ENCODE measurements at regions not wholly inside any gene's neighbourhood (a gene's known extent, or its start where the extent isn't known, plus 50 kb on each side); places are given as distances from the start of the nearest gene placed in this dataset.

DNA sequence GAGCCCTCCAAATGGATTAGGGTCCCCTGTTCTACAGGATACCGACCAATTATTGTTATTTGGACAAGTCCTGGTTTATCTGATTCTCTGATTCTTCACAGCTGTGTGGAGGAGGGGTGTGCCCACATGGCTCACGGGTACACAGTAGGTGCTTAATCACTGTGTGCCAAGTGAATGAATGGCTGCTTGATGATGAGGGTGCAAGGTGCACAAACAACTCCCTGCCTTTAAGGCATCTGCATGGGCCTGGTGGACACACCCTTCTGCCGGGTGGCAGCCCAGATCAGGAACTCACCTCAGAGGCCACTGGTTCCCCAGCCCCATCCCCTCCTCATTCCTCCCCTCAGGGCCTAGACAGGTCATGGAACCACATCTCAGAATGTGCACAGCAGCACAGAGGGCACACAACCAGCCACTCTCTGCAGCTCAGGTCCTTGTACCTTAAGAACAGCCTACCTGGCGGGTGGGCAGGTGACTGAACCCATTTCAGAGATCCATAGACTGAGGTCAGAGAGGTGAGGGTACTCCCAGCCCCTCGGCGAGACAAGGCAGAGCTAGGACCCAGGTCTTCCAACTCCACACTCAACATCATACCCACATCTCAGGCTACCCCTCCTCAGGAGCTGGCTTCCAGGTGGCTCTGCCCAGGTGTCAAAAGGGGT is 50.3 kb downstream of the SHANK2 start:
- no peak for DNase-seq

DNA sequence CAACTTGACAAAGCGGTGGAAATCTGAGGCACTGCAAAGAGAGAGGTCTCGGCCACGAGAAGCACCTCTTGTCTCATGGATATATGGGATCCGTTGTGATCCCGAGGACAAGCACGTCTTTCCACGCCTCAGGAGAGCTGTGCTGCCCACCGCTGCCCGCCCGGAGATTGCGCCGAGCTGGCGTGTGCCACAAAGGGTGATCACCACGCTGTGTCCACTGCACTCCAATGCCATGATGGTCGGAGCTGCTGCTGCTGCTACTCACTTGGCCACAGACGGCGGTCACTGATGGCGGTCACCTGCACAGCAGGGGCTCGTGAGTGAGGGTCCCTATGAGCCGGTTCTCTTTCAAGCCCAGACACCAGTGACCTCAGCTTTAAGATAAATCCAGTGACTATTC is 51.1 kb downstream of the SHANK2 start:
- DNase-seq = no peak

DNA sequence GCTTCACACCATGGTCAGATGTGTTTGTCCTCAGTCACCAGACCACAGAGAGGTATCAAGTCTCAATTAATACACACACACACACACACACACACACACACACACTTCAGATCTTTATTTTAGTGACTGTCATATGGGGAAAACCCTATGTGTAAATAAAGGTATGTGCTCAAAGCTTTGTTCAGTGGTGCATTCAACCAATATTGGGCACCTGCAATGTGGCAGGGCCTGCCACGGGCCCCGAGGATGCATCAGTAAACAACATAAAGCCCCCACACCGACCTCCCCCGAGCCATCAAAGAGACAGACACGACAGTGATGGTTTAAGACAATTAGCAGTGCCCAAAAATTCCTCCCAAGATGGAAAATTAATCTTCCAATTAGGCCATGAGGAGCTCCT is 51.6 kb downstream of the SHANK2 start:
- no peak for DNase-seq

DNA sequence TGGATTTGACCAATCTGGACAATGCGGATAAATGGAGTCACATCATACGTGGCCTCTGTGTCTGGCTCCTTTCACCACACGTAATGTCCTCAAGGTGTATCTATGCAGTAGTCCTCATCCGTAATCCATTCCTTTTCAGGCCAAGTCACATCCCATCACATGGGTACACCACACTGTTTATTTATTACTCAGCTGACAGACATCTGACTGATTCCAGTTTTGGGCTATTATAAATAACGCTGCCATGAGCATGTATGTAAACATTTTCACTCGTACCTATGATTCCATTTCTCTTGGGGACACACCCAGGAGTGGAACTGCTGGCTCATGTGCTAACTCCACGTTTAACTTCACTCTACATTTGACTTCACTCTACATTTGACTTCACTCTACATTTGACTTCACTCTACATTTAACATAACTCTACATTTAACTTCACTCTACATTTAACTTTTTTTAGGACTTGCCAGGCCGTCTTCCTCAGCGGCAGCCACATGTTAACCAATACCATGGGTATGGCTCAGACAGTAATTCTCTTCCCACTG is 52.1 kb downstream of the SHANK2 start:
- no peak for DNase-seq

DNA sequence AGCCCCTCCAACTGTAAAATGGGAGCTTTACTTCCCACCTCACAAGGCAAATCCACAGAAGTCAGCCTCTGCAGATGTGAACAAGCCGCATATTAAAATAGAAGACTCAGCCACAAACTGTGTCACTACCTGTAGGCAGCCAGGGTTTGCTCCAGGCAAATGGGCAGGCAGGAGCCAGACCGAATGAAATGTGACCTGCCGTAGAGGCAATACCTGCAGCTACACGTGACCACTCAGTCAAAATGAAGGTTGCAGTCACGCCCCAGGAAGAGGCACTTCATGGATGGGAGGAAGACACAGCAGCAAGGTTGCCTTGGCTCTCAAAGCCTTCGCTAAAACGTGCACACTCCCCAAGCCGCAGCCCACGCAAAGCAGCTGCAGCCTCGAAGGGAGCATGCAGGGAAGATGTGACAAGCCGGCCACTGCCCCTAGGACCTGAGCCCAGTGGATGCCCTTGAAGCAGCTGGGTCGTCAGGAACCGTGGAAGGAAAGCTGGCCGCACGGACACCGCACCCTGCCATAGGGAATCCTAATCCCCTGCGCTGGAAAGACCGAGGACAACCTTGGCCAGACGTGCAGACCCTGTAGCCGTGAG is 53.1 kb downstream of the SHANK2 start:
- DNase-seq = no peak

DNA sequence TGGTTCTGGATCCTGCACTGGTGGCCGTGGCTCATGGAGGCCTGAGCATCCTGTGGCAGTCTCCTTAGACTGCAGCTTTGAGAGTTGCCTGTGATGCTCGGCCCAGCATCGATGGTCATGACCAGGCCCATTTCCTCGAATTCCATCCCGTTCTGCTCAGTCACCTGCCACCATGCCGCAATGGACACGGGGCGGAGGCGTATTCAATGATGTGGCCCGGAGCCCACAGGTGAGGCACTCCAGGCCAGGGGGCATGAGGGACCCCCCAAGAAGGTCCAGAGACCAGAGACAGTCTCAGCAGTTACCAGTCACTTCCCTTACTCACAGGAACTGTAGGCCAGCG is 53.6 kb downstream of the SHANK2 start:
- no peak for DNase-seq

DNA sequence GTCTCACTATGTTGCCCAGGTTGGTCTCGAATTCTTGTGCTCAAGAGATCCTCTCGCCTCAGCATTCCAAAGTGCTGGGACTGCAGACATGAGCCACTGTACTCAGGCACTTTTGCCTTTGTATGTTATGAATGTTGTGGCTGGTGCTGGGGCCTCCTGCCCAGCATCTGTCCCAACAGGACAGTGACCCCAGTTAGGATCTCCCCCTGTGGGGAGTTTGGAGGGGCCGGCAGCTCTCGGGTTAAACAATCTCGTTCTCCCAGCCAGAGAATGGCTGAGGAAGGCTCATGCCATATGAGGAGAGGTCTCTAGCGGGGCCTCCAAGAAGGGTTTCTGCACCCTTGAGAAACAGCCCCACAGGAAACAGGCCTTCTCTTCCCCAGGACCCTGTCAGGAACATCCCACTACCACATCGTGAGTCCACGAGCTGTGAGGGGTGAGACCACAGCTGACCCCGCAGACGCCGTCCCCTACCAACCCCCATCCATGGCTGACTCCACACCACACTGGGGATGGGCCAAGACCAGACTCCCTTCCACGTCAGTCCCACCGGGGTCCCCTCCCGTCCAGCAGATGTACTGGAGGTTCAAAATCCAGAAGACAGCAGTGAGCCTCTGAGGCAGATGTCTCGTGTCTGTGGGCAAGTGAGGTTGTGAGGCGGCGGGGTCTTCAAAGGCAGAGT is 54.1 kb downstream of the SHANK2 start:
- no peak for DNase-seq

DNA sequence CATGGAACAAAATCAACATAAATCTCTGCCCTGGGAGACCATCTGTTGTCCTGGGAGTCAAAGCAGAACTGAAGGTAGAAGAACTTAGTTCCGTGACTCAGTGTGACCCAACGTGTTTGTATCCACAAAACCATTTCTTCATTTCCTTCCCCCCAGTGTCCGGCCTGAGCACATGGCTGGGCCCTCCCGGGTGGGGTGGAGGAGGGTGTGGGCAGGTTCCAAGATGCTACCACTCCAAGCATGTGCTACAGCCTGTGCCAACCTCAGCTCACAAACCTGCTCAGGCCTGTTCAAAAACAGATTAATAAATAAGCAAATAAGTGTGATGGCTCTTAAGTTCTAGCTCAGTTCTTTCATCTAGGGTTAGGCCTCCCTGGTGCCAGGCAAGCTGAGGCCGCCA is 55.3 kb downstream of the SHANK2 start:
- DNase-seq = no peak

DNA sequence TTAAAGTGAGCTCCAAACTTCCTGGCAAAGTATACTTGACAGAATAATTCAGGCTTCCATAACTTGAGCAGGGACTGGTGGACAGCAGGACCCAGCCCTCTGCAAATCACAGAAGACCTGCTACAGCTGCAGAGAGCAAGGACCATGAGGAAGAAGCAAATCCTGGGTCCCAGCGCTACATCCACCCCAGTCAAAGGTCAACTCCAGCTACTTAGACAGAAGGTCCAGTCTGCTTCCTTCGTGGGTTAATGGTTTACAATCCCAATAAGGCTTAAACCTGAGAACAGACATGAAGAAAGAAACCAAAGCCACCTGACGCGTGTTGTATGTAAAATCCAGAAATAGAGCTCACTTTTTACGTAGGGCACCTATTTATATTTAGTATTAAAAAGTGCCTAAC is 57.7 kb downstream of the SHANK2 start:
- DNase-seq = no peak

DNA sequence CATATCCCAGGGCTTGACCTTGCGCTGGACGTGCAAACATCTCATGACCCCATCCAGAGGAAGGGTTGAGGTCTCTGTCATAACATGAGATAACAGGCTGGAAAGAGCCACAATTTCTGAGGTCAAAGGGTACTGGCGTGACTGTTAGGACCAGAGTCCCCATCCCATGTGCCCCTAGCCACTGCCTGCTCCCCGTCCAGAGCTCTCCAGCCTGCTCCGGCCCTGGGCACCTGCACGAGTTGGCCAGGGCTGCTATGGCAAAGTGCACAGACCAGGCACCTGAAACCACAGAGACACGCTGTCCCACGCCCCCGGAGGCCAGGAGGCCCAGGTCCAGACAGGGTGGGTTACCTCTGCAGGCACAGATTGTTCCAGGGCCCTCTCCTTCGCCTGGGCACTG is 58.9 kb downstream of the SHANK2 start:
- no peak for DNase-seq

DNA sequence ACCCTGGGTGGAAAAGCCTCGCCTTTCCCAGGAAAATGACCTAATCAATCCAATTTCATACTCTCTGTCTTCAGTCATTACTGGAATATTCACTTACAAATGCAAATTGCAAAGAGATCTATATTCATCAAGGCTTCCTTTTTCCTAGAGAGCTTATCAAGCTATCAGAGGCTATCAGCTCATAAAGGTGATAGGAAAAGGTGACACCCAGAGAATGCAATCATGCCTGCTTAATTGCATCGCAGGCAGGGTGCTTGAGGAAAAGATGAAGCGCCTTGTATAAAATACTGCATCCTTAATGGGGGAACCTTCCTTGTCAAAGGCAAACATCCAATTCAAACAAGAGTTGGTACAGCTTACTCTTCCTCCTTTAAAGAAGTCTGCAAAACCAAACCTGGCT is 59.7 kb downstream of the SHANK2 start:
- DNase-seq = no peak

DNA sequence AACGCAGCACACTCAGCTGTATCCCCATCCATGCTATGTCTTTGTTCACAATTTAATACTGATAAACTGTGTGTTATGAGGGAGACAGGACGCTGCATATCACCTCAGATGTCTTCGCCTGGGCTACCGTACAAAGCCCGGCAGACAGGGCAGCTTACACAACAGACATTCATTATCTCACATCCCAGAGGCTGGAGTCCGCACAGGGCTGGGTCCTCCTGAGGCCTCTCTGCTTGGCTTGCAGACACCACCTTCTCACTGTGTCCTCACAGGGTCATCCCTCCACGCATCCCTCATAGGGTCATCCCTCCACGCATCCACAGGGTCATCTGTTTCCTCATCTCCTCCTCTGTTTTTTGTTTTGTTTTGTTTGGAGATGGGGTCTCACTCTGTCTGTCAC is 61.2 kb downstream of the SHANK2 start:
- DNase-seq = no peak

DNA sequence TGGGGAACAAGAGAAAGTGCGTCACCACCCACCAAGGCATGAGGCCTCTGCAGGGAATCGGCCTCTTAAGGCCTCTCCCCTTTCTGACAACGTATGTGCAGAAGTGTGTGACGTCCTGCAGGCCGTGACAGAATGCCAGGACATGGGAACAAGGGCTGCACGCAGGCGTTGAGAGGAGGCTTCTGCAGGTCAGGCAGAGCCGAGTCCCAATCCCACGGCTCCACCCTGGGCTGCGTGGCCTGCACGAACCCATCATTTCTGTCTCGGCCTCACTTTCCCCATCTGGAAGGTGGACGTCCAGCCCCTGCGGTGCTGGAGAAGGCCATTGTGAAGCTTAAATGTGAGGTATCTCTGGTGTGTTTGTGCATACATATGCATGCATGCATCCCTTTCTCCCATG is 61.8 kb downstream of the SHANK2 start:
- no peak for DNase-seq

DNA sequence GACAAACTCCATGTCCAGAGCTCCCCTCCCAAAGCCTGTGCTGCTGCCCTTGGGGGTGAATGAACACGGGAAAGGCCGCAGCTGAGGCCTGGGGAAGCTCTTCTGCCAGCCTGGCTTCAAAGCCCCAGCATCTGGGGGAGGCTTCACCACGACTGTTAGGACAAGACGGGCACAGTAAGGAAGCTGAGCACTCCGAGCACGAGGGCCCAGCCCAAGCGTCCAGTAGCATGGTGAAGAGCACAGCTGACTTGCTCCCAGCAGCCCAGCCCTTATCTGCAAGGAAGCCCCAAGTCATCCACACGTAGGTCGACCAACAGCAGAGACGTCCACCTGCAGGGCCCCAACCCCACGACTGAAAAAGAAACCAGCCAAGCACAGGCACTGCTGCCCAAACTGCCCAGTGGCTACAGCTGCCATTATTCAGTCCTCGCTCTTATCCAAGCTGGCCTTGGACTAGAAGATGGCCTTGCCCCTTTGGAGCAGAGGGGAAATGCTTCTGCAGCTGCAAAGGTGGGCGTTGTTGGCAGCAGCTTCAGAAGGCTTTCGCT is 62.5 kb downstream of the SHANK2 start:
- DNase-seq = no peak

DNA sequence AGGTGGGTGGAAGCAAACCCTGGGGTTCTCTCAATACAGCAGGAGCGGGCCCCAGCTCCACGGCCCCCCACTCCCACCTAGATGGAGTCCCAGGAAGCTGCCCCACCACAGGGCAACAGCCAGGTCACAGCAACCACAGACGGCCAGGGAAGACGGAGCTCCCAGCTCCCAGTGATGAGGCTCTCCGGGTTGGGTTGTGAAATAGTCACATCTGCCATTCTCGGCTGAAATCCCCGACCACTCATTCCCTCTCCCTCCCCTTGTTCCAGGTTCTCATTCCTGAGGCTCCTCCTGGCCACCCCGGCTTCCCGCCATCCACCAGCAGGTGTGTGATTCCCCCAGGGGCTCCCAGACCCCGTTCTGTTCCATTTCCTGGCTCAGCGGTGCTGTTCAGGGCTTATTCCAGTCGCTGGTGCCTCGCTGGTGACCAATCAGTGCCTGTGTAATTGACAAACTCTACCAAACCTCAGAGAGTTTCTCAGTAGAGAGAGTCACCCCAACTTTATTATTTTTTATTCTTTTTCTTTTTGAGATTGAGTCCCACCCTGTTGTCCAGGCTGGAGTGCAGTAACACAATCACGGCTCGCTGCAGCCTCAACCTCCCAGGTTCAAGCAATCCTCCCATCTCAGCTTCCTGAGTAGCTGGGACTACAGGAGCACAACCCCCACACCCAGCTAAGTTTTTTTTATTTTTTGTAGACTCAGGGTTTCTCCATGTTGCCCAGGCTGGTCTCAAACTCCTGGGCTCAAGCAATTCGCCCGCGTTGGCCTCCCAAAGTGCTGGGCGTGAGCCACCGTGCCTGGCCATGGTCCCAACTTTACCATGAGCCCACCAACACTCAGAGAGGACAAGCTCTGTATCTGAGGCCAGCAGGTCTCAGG is 63.2 kb downstream of the SHANK2 start:
- DNase-seq = no peak

DNA sequence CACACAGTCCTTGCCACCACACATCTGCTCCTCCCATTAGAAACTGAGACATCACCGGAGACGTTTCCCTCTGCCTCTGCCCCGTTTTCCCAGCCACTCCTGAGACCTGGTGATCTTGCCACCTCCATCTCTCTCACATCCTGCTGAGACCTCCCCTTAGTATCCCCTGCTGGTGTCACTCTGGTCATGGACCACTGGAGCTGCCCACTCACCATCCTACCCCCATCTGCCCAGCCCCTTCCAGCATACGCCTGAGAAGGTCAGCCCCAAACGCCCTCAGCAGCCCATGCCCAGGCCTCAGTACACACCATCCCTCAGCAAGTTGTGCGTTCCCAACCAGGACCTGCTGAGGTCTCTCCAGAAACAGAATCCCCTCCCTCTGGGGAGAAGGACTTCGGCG is 64.3 kb downstream of the SHANK2 start:
- no peak for DNase-seq

DNA sequence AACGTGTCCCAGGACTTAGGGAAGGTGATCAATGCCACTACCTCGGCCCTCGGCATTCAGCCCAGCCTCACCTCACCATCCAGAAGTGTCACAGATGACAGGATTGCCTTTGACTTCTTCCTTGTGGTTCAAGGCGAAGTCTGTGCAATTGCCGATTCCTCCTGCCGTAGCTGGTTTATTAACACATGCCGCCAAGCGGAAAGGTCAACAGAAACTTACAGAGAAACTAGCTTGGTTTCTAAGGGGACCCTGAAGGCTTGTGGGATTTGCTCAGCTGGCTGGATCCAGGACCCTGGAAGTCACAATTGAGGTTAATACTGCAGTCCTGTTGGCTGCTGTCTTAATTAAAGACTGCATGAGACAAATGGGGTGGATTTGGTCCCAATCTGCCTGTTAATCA is 65.6 kb downstream of the SHANK2 start:
- no peak for DNase-seq

DNA sequence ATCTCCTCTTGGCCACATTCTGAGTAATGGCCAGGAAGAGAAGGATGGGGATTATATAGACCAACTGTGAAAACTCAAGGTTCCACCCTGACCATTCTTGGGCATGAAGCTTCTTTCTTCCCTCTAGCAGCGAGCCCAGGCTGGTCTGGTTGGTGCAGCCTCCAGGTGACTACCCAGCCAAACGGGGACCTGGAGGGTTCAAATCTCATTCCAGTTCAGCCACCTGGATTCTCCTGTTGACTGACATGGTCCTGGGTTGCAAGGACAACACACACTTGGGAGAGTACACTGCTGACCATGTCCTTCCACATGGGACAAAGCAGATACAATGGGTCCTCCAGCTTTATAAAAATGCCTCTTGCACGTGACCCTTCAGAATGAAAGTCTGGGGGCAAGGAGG is 67.0 kb downstream of the SHANK2 start:
- DNase-seq = no peak

DNA sequence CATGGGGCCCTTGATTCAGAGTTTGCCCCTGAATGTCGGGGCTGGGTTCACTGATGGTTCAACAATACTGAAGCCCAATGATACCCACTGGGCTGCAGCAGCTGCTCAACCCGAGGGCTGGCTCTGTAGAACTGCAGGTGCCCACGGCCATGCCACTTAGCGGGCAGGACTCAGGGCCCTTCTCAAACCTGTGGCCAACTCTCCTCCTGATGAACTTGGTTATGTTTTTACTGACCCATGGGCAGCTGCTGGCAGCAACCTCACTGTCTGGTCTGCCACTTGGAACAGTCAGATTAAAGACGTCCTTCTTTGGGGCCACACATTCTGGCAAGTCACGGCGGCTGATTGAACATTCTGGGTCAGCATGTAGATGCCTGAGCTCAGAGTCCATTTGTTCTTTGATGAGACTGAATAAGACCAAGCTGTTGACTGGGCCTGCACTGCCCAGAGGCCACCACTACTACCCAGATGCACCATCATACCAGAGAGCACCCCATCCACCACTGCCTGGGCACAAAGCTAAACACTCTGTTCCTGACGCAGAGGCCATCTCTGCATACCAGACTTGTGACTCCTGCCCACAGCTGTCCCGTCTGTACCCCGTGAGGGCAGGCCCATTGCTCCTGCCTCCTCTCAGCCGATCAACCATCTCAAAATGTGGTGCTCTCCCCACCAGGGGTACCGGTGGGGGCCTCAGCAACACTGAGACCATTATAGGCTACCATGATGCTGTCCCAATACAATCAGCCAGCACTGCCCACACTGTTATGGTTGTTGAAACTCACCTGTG is 67.8 kb downstream of the SHANK2 start:
- DNase-seq = no peak

DNA sequence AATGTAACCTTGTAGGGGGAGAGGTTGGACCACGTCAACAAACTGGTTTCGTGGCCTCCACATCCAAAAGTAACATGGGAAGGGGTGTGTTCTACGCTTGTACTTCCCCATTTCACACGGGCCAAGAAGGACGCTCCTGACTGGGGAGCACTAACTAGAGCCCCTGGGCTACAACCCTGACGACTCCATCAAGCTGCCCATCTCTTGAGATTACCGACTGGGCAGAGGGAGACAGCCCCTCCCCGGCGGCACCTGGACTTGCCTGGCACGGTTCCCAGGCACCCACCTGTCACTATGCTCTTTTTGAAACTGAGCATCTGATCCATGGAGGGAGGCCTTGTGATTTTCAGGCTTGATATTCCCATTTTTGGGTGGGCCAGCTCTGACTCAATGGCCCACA is 68.5 kb downstream of the SHANK2 start:
- no peak for DNase-seq

DNA sequence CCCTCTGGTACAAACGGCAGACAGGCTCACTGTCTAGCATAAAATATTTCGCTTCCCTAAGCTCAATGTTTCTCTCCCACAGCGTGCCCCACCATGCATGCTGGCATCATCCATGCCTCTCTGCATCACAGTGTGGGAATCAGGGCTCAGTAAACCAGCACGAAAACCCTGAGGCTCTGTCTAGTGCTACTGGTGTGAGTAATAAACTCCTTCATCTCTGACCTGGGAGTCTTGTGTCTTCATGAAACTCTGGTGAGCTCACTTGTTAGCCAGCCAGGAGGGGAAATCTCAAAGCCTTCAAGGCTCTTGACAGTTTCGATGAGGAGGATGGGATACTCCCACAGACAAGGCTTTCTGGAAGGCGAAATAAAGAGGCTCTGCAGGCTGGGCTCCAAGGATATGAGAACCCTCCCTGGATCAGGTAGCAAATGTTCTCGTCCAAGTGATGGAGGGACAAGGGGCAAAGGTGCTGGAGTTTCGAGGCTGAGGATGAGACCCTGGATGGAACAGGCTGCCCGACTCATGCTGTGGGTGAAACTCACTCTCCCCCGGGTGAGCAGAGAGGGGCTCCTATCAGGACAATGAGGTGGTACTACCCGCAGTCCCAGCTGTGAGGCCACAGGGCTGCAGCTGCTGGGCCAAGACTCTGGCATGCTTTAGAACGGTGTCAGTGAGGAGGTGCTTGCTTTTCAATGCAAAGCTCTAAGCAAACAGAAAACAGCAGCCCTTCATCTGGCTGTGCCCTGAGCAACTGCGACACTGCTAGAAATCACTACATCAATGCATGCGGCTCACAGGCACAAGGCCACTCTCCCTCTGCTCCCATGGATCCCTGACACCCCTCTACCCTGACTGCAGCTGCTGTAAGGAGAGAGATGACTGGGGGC is 69.3 kb downstream of the SHANK2 start:
- no peak for DNase-seq
